BE2C (cell line): ENCODE measurements at regions not wholly inside any gene's neighbourhood (a gene's known extent, or its start where the extent isn't known, plus 50 kb on each side); places are given as distances from the start of the nearest gene placed in this dataset.

Source experiments
- DNase-seq: peaks from one replicate; pipeline ENCODE4 v3.0.0-alpha.2; 2020
- H3K27me3 ChIP-seq: fragments of 250-450 bp; sonication (Bioruptor Pico); 2 replicates; pipeline ENCODE4 v1.5.1; 2020; ENCODE audit warnings: mild to moderate bottlenecking
- H3K36me3 ChIP-seq: fragments of 250-450 bp; sonication (Bioruptor Pico); 2 replicates; pipeline ENCODE4 v1.5.1; 2020; ENCODE audit warnings: mild to moderate bottlenecking
- H3K4me1 ChIP-seq: fragments of 250-450 bp; sonication (Bioruptor Pico); 2 replicates; pipeline ENCODE4 v1.5.1; 2020
- H3K4me3 ChIP-seq: 2 replicates; pipeline ENCODE4 v1.5.1; 2011; ENCODE audit warnings: low read depth, low read length
- H3K9me3 ChIP-seq: fragments of 250-450 bp; sonication (Bioruptor Pico); 2 replicates; pipeline ENCODE4 v1.5.1; 2020
- TF ChIP-seq, protein P1 (sequence below): IDR thresholded peaks from 2 replicates; pipeline ENCODE4 v1.5.1; 2012; ENCODE audit warnings: mild to moderate bottlenecking, low read depth, low read length

DNA sequence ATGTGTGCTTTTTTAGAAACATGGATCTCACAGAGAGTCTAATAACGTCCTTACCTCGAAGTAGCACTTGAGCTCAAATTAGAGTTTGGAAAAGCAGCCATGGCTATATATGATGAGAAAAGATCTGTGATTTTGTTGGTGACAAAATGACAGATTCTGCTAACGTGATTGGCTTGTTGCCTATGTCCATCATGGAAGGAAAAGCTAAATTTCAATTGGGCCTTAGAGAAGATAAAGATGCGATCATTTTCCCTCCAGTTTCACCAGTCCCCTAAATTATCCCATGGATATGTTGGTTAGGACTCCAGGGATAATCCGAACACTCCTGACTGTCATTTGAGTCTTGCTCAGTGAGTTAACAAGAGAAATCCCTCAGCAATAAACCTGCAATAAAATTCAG is 175.8 kb downstream of the C16orf95 start:
- Histone ChIP-seq H3K36me3 (no peaks in the 10 kb centered on the region), H3K9me3 (no peaks in the 10 kb centered on the region), H3K27me3 (no peaks in the 10 kb centered on the region; the same call in 1 of the 2 replicates), H3K4me3 (no peak overlapping the region), H3K4me1 (no peaks in the 10 kb centered on the region)
- TF ChIP-seq, protein P1, sequence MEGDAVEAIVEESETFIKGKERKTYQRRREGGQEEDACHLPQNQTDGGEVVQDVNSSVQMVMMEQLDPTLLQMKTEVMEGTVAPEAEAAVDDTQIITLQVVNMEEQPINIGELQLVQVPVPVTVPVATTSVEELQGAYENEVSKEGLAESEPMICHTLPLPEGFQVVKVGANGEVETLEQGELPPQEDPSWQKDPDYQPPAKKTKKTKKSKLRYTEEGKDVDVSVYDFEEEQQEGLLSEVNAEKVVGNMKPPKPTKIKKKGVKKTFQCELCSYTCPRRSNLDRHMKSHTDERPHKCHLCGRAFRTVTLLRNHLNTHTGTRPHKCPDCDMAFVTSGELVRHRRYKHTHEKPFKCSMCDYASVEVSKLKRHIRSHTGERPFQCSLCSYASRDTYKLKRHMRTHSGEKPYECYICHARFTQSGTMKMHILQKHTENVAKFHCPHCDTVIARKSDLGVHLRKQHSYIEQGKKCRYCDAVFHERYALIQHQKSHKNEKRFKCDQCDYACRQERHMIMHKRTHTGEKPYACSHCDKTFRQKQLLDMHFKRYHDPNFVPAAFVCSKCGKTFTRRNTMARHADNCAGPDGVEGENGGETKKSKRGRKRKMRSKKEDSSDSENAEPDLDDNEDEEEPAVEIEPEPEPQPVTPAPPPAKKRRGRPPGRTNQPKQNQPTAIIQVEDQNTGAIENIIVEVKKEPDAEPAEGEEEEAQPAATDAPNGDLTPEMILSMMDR: no peak
- no peak for DNase-seq

DNA sequence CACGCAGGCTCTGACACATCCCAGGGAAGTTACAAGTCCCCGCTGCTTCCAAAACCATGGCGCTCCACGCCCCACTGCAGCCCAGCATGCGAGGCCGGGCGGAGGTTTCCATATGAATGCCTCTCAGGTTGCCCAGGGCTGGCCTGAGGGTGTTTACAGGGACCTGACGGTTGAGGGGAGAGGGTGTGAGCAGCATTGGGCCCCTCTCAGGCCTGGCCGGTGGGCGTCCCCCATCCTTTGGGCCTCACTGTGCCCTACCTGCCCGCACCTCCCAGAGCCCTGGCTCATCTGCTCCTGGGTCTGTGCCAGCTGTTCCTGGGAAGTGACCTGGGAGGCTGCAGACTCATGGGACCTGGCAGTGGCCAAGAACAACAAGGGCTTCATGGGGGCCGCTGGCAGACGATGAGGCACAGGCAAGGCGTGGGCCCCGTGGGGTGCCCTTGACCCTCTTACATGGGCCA is 173.5 kb downstream of the C16orf95 start:
- no peaks in the 10 kb centered on the region for H3K36me3 ChIP-seq
- H3K4me3 ChIP-seq: no peak overlapping the region
- TF ChIP-seq, protein P1: no peak
- no peaks in the 10 kb centered on the region for H3K4me1 ChIP-seq
- DNase-seq: no peak
- no peaks in the 10 kb centered on the region for H3K9me3 ChIP-seq
- H3K27me3 ChIP-seq: no peaks in the 10 kb centered on the region; the same call in 1 of the 2 replicates

DNA sequence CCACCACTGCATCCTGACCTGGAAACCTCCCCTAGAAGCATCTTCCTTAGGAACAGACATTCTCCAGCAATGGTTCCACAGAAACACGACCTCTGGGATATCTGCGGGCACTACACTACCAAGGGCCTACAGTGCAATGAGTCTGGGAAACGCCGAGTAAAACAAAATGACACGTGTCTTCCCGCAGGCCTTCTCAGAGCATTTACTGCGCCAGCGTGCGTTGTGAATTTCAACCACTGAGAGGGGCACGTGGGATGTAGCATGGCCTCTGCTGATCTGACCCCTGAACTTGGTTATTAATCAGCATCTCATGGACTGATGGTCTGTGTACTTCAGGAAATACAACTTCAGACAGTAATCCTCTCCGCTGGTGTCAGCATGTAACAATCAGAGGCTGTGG is 173.0 kb downstream of the C16orf95 start:
- Histone ChIP-seq H3K36me3 (no peaks in the 10 kb centered on the region), H3K4me1 (no peaks in the 10 kb centered on the region), H3K4me3 (no peak overlapping the region), H3K27me3 (no peaks in the 10 kb centered on the region; the same call in 1 of the 2 replicates), H3K9me3 (no peaks in the 10 kb centered on the region)
- DNase-seq: no peak
- TF ChIP-seq, protein P1: no peak

DNA sequence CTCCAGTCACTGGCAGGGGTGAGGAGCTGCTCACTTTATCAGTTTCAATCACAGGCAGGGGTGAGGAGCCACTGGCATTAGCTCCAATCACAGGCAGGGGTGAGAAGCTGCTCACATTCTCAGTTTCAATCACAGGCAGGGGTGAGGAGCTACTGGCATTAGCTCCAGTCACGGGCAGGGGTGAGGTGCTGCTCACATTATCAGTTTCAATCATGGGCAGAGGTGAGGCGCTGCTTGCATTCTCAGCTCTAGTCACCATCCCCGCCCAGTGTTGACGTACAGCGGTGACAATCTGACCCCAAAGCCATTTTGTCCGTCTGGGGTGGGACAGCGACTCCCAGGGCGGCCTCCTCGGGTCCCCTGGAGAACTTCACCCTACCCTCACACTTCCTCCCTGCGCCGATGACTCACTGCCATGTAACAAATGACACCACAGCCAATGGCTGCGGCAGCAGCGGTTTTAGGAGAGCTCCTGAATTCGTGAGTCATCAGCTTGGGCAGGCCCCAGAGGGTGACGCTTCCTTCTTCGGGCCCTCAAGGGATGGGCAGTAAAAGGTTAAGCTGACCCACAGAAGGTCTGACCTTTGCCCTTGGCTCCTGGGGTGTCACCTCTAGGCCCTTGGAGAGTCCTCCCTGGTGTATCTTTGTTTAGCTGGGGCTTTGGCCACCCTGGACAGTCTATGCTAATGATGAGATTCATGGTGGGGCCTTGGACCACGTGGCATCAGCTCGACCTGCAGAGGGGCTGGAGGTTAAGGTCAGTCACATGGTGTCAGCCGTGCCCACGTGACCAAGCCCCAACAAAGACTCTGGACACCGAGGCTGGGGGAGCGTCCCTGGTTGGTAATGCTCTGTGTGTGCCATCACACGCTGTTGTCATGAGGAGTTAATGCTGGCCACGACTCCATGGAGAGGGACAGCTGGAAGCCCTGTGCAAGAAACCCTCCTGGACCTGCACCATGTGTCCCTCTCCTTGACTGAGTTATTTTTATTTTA is 171.7 kb downstream of the C16orf95 start:
- TF ChIP-seq, protein P1: no peak
- no peak overlapping the region for H3K4me3 ChIP-seq
- DNase-seq: no peak
- no peaks in the 10 kb centered on the region; the same call in 1 of the 2 replicates for H3K27me3 ChIP-seq
- H3K36me3 ChIP-seq: no peaks in the 10 kb centered on the region
- no peaks in the 10 kb centered on the region for H3K9me3 ChIP-seq
- no peaks in the 10 kb centered on the region for H3K4me1 ChIP-seq

DNA sequence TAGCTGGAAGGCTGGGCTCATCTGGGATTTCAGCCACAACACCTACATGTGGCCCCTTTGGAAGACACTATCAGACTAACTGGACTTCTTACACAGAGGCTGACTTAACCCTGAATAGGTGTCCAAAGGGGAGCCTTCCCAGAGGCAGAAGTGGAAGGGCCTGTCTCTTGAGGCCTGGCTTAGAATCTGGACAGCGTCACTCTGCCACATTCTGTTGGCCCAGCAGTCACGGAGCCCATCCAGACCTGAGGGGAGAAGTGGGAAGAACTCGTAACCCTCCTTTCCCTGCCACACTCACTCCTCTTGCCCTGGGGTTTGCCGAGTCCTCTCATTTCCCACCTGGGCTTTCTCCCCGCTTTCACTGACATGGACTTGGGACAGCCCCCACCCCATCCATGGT is 170.5 kb downstream of the C16orf95 start:
- no peak overlapping the region for H3K4me3 ChIP-seq
- H3K4me1 ChIP-seq: no peaks in the 10 kb centered on the region
- H3K9me3 ChIP-seq: no peaks in the 10 kb centered on the region
- no peaks in the 10 kb centered on the region for H3K36me3 ChIP-seq
- TF ChIP-seq, protein P1: no peak
- DNase-seq: no peak
- H3K27me3 ChIP-seq: no peaks in the 10 kb centered on the region; the same call in 1 of the 2 replicates

DNA sequence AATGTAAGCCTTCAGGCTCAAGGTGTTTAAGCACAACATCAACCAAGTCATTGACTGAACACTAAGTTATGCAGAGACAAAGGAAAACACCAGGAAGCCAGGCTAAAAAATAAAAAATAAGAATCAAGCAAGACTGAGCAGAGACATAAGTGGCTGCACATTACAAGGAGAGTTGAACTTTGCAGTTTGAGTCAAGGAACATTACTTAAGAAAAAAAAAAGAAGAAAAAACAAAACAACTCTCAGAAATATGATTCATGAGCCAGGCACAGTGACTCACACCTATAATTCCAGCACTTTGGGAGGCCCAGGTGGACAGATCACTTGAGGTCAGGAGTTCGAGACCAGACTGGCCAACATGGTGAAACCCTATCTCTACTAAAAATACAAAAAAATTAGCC is 168.1 kb downstream of the C16orf95 start:
- H3K36me3 ChIP-seq: no peaks in the 10 kb centered on the region
- no peaks in the 10 kb centered on the region for H3K4me1 ChIP-seq
- TF ChIP-seq, protein P1: no peak

More for the DNA sequence above, 168.1 kb downstream of the C16orf95 start:
- DNase-seq: no peak
- H3K27me3 ChIP-seq: no peaks in the 10 kb centered on the region
- no peaks in the 10 kb centered on the region for H3K9me3 ChIP-seq
- H3K4me3 ChIP-seq: no peak overlapping the region
